H1 (cell line): ENCODE measurements at regions not wholly inside any gene's neighbourhood (a gene's known extent, or its start where the extent isn't known, plus 50 kb on each side); places are given as distances from the start of the nearest gene placed in this dataset.

Experiments
- KDM5A ChIP-seq: fragments of 200-600 bp; IDR thresholded peaks from 2 replicates; pipeline ENCODE4 v1.7.1; 2012; ENCODE audit warnings: mild to moderate bottlenecking, low read length, inconsistent platforms, mixed read lengths
- POLR2A ChIP-seq, 2 experiments: IDR thresholded peaks; 1 replicate in 1 of 2; 2 replicates in 1 of 2; pipeline ENCODE4 v1.6.1; 2011; ENCODE audit warnings: low read depth in 2 of 2, low read length in 2 of 2, mild to moderate bottlenecking in 2 of 2; ENCODE audit errors: control extremely low read depth in 1 of 2
- SIRT6 ChIP-seq: IDR thresholded peaks from one replicate; pipeline ENCODE4 v1.7.1; 2012; ENCODE audit warnings: low read length, inconsistent platforms
- TF ChIP-seq, protein P1 (sequence below), 3 experiments: IDR thresholded peaks; 1 replicate in 2 of 3; 2 replicates in 1 of 3; pipeline versions ENCODE4 v1.5.1 to v1.6.1; 2011; ENCODE audit warnings: low read length in 3 of 3, mild to moderate bottlenecking in 3 of 3, inconsistent platforms in 2 of 3, low read depth in 1 of 3, moderate library complexity in 1 of 3; ENCODE audit not compliant: insufficient read depth in 1 of 3; ENCODE audit errors: control extremely low read depth in 1 of 3
- TF ChIP-seq, protein P2 (sequence below): IDR thresholded peaks from 2 replicates; pipeline ENCODE4 v1.6.1; 2012; ENCODE audit warnings: inconsistent platforms
- TF ChIP-seq, protein P3 (sequence below): IDR thresholded peaks from 2 replicates; pipeline ENCODE4 v1.6.1; 2011; ENCODE audit warnings: low read depth, mild to moderate bottlenecking, low read length; ENCODE audit not compliant: insufficient read depth

DNA sequence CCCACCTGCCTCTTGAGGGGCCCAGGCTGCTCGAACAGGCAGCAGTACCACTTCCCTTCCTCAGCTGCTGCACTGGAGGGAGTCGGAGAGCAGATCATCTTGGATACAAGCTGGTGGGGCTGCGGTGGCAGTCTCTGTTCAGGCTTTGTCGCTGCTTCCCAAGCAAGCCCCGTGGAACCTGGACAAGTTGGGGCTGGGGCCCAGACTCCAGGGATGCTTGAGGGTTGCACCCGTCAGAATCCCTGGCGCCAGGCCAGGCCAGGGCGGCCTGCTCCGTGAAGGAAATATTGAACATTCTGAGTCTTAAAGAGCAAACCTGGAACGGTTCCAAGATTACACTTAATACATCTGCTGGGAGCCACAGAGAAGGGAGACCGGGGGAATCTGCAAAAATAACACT is 310.1 kb upstream of the SORL1-AS1 start:
- TF ChIP-seq, protein P1, sequence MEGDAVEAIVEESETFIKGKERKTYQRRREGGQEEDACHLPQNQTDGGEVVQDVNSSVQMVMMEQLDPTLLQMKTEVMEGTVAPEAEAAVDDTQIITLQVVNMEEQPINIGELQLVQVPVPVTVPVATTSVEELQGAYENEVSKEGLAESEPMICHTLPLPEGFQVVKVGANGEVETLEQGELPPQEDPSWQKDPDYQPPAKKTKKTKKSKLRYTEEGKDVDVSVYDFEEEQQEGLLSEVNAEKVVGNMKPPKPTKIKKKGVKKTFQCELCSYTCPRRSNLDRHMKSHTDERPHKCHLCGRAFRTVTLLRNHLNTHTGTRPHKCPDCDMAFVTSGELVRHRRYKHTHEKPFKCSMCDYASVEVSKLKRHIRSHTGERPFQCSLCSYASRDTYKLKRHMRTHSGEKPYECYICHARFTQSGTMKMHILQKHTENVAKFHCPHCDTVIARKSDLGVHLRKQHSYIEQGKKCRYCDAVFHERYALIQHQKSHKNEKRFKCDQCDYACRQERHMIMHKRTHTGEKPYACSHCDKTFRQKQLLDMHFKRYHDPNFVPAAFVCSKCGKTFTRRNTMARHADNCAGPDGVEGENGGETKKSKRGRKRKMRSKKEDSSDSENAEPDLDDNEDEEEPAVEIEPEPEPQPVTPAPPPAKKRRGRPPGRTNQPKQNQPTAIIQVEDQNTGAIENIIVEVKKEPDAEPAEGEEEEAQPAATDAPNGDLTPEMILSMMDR (IDR thresholded peaks at IDR 0.05; ENCODE audit: control extremely low read depth in 1 of 3, insufficient read depth in 1 of 3, low read depth in 1 of 3, low read length in 3 of 3), result peak; percentile 18 to 39 (median 34); a peak in 3 of 4 replicates
- TF ChIP-seq, protein P2, sequence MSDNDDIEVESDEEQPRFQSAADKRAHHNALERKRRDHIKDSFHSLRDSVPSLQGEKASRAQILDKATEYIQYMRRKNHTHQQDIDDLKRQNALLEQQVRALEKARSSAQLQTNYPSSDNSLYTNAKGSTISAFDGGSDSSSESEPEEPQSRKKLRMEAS, result no peak
- TF ChIP-seq POLR2A (IDR thresholded peaks at IDR 0.05; ENCODE audit: control extremely low read depth in 1 of 2, low read depth in 2 of 2, low read length in 2 of 2) (no peak), KDM5A (no peak), SIRT6 (no peak)
- TF ChIP-seq, protein P3, sequence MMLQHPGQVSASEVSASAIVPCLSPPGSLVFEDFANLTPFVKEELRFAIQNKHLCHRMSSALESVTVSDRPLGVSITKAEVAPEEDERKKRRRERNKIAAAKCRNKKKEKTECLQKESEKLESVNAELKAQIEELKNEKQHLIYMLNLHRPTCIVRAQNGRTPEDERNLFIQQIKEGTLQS, result no peak
